T-cell (primary cell): ENCODE measurements at regions not wholly inside any gene's neighbourhood (a gene's known extent, or its start where the extent isn't known, plus 50 kb on each side); places are given as distances from the start of the nearest gene placed in this dataset.

Source experiments
- ATAC-seq, 4 experiments: fragments of 200-7000 bp in 3 of 4; fragments of 150-1000 bp in 1 of 4; cut with Tn5 transposase; replicated peaks in 1 of 4; 1 replicate in 3 of 4; 2 replicates in 1 of 4; pipeline ENCODE4 v1.10.0; 2021; ENCODE audit warnings: moderate library complexity in 3 of 4, mild to moderate bottlenecking in 2 of 4, moderate number of reproducible peaks in 1 of 4
- CTCF ChIA-PET, 2 donors: fragments of 300-600 bp; sonication (Branson Sonifier 250); formaldehyde crosslinking; loops; one replicate each; lab custom pipeline; 2022; ENCODE audit warnings: antibody characterized with exemption in 2 of 2; lab: Charles Lee
- POLR2A ChIA-PET, 2 donors: fragments of 300-600 bp; sonication (Branson Sonifier 250); formaldehyde crosslinking; loops; one replicate each; lab custom pipeline; 2022; ENCODE audit warnings: antibody characterized with exemption in 2 of 2; lab: Charles Lee
- DNase-seq, 35 experiments: peaks; one replicate each; pipeline versions ENCODE4 v3.0.0 to v3.0.0-alpha.2; 2013 to 2023
- H3K27ac ChIP-seq: one replicate; pipeline ENCODE4 v1.5.1; 2013; ENCODE audit warnings: low read length
- H3K27me3 ChIP-seq, 2 experiments: replicated peaks in 1 of 2; 1 replicate in 1 of 2; 2 replicates in 1 of 2; pipeline versions ENCODE4 v1.6.1 to v1.7.0; 2013; ENCODE audit warnings: low read length in 1 of 2, mixed read lengths in 1 of 2; ENCODE audit not compliant: control insufficient read depth in 2 of 2, insufficient read depth in 2 of 2; ENCODE audit errors: extremely low read depth in 1 of 2
- H3K36me3 ChIP-seq, 2 donors: 1 replicate in 1 of 2; 2 replicates in 1 of 2; pipeline versions ENCODE4 v1.6.1 to v1.7.0; 2013; ENCODE audit warnings: low read length in 1 of 2; ENCODE audit not compliant: control insufficient read depth in 2 of 2, insufficient read depth in 1 of 2; ENCODE audit errors: extremely low read depth in 1 of 2
- H3K4me1 ChIP-seq, 2 experiments: 1 replicate in 1 of 2; 2 replicates in 1 of 2; pipeline versions ENCODE4 v1.6.1 to v1.7.0; 2013; ENCODE audit warnings: low read length in 2 of 2, mixed read lengths in 1 of 2; ENCODE audit not compliant: insufficient read depth in 2 of 2, control insufficient read depth in 1 of 2; ENCODE audit errors: extremely low read depth in 1 of 2
- H3K4me3 ChIP-seq, 2 donors: 1 replicate in 1 of 2; 2 replicates in 1 of 2; pipeline versions ENCODE4 v1.5.1 to v1.7.0; 2013; ENCODE audit warnings: mild to moderate bottlenecking in 2 of 2, low read length in 1 of 2, moderate library complexity in 1 of 2; ENCODE audit not compliant: control insufficient read depth in 1 of 2; ENCODE audit errors: extremely low read depth in 1 of 2
- H3K9me3 ChIP-seq: 2 replicates; pipeline ENCODE4 v1.7.0; 2013
- H3K27ac Mint-ChIP-seq, 2 donors: one replicate each; pipeline ENCODE4 v1.8.0; 2020 to 2021; ENCODE audit warnings: mild to moderate bottlenecking in 2 of 2, mixed read lengths in 2 of 2
- H3K27me3 Mint-ChIP-seq, 2 donors: one replicate each; pipeline ENCODE4 v1.8.0; 2021 to 2022; ENCODE audit warnings: mixed read lengths in 2 of 2
- H3K36me3 Mint-ChIP-seq: one replicate; pipeline ENCODE4 v1.8.0; 2021; ENCODE audit warnings: mixed read lengths
- H3K4me1 Mint-ChIP-seq, 3 donors: one replicate each; pipeline ENCODE4 v1.8.0; 2020 to 2022; ENCODE audit warnings: mixed read lengths in 3 of 3, mild to moderate bottlenecking in 1 of 3
- H3K4me3 Mint-ChIP-seq, 3 donors: one replicate each; pipeline ENCODE4 v1.8.0; 2020 to 2022; ENCODE audit warnings: mild to moderate bottlenecking in 3 of 3, mixed read lengths in 3 of 3, moderate library complexity in 3 of 3
- H3K9me3 Mint-ChIP-seq, 3 donors: one replicate each; pipeline ENCODE4 v1.8.0; 2020 to 2022; ENCODE audit warnings: mixed read lengths in 3 of 3
- WGBS: methylation state at CpG from one replicate; pipeline ENCODE4 v1.1.5; 2013; ENCODE audit warnings: missing lambda C conversion rate; ENCODE audit not compliant: insufficient coverage; 5-methylcytosine and 5-hydroxymethylcytosine counted together

DNA sequence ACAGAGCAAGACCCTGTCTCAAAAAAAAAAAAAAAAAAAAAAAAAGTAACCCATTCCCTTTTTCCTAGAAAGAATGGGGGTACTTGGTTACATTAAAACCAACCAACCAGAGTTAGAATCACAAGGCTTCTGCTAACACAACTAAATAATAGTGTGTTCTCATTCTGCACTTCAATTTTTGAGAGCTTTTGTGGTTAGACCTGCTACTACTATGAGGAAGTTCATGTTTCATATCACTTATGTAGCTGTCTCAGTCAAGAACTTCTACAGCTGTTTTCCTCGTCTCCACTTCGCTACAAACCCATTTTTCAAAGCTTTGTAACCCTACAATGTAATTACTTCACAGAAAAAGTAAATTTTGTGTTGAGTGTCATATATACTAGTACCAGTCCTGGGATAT is 58.3 kb downstream of the PDHA2 start:
- CTCF ChIA-PET = interaction anchor here in 1 of 2 donors (0.7 kb wide), 1 partner anchor 21 kb away, joined by 3 read pairs; no protein-coding TSS in a partner anchor
- H3K4me1 Mint-ChIP-seq = no peaks in the 10 kb centered on the region
- no peak overlapping the region for H3K27ac Mint-ChIP-seq
- H3K9me3 Mint-ChIP-seq = peaks cover 0 to 4% (median 4%) of the 10 kb centered on the region in 3 donors
- H3K27me3 Mint-ChIP-seq = no peaks in the 10 kb centered on the region
- no peaks in the 10 kb centered on the region for H3K36me3 Mint-ChIP-seq
- no peak overlapping the region for H3K4me3 Mint-ChIP-seq
- H3K36me3 ChIP-seq = no peaks in the 10 kb centered on the region
- WGBS = no CpG with 5 or more reads among the region's 2 CpGs
- ATAC-seq (no peak), DNase-seq (no peak)
- H3K4me1 ChIP-seq = no peaks in the 10 kb centered on the region
- POLR2A ChIA-PET = no interaction called here
- H3K27ac ChIP-seq = no peak overlapping the region
- H3K27me3 ChIP-seq = no peaks in the 10 kb centered on the region
- H3K9me3 ChIP-seq = no peaks in the 10 kb centered on the region
- no peak overlapping the region for H3K4me3 ChIP-seq

DNA sequence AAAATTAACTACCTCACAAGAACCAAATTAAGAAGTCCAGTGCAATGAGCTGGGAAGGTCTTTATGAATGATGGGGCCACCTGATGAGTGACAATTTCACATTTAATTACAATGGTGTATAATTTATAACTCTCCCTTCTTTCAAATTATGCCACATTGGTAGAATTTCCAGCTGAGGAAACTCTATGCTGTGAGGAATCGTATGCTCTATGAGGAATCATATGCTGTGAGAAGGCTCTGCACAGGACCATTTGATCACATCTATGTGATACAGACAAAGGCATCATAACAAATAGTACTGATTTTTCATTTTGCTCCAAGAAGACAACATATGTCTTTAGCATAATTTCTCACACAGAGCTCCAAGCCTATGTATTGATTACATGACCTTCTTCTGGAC is 69.3 kb downstream of the PDHA2 start:
- Histone ChIP-seq H3K27me3 (no peaks in the 10 kb centered on the region), H3K4me3 (no peak overlapping the region), H3K36me3 (no peaks in the 10 kb centered on the region), H3K4me1 (no peaks in the 10 kb centered on the region), H3K27ac (no peak overlapping the region), H3K9me3 (no peaks in the 10 kb centered on the region)
- Mint-ChIP-seq H3K27ac (no peak overlapping the region), H3K36me3 (no peaks in the 10 kb centered on the region), H3K4me1 (no peaks in the 10 kb centered on the region), H3K4me3 (no peak overlapping the region), H3K9me3 (peaks cover 0 to 5% (median 0%) of the 10 kb centered on the region in 3 donors), H3K27me3 (peaks cover 0 to 3% of the 10 kb centered on the region in 2 donors)
- POLR2A ChIA-PET = no interaction called here
- WGBS = no CpG with 5 or more reads among the region's 1 CpG
- ATAC-seq (no peak), DNase-seq (no peak)
- CTCF ChIA-PET = interaction anchor here in 1 of 2 donors (0.5 kb wide), 1 partner anchor 19 kb away, joined by 3 read pairs; no protein-coding TSS in a partner anchor

DNA sequence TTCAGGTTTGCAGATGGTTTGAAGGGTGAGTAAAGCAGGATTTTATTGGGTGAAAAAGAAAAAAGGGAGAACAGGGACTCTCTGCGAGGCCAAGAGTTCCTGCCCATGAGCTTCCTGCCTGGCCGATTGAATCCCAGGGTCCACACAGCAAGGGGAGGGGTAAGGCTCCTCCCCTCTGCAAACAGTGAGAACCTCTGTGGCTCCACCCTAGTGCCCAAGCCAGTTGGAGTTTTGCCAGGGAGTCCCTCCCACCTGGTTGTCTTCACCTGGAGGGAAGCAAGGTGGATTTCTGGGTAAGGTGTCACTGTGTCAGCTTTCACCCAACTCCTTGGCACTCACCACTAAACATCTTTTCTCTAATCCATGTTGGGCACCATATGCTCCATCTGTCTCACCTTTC is 70.9 kb downstream of the PDHA2 start:
- Histone ChIP-seq H3K27ac (no peak overlapping the region), H3K27me3 (no peaks in the 10 kb centered on the region), H3K4me3 (no peak overlapping the region), H3K36me3 (no peaks in the 10 kb centered on the region), H3K9me3 (no peaks in the 10 kb centered on the region), H3K4me1 (no peaks in the 10 kb centered on the region)
- no peaks in the 10 kb centered on the region for H3K4me1 Mint-ChIP-seq
- H3K9me3 Mint-ChIP-seq = peaks cover 0 to 5% (median 0%) of the 10 kb centered on the region in 3 donors
- H3K4me3 Mint-ChIP-seq = no peak overlapping the region
- no peaks in the 10 kb centered on the region for H3K36me3 Mint-ChIP-seq
- DNase-seq = no peak
- POLR2A ChIA-PET = no interaction called here
- CTCF ChIA-PET = no interaction called here
- WGBS = 81% methylated on average over 2 of the region's 2 CpGs
- H3K27me3 Mint-ChIP-seq = peaks cover 0 to 3% of the 10 kb centered on the region in 2 donors
- no peak for ATAC-seq
- H3K27ac Mint-ChIP-seq = no peak overlapping the region

DNA sequence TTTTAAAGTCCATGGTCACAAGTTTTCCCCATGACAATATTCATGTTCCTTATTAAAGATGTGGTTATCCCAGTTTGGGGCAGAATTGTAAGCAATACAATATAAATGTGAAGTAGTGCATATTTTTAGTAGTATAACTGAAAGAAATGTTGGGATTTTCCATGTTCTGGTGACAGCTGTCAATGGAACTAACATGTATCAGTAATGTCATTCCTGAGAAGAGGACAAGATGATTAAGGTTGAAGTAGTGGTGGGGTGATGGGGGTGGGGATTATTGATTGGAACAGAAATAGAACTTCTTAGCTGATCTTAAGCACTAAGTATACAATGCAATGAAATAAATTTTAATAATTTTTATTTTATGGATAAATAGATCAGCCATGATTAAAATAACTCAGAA is 81.6 kb downstream of the PDHA2 start:
- H3K4me3 Mint-ChIP-seq = no peak overlapping the region

DNA sequence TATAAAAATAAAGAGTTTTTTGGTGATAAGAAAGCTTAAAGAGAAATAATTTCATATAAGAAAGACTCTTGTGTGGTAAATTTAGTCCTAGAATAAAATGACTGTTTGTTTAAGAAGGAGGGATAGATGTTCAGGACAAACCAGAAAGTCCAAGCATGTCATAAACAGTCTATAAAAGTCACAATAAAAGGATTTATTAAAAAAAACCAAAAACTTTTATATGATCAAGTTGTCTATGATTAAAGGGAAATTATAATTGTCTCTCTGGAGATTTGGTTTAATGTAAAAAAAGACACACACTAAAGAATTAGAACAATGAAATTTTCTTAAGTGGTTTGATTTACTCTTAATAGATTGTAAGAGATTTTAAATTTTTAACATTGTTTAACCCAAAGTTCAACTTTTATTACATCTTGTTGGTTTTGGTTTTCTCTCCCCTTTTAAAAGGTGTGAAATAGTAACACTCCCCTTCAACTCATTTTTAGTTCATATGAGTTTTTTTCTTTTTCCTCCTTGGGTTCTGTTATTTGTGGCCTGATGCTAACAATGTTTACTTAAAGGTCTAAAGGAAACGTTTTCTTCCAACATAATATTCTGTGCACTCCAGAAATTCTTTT is 89.7 kb downstream of the PDHA2 start:
- CTCF ChIA-PET = no interaction called here
- Histone ChIP-seq H3K27ac (no peak overlapping the region), H3K4me3 (no peak overlapping the region), H3K36me3 (no peaks in the 10 kb centered on the region), H3K9me3 (no peaks in the 10 kb centered on the region), H3K27me3 (no peaks in the 10 kb centered on the region), H3K4me1 (no peaks in the 10 kb centered on the region)
- Mint-ChIP-seq H3K36me3 (no peaks in the 10 kb centered on the region), H3K27me3 (no peaks in the 10 kb centered on the region), H3K9me3 (peaks cover 5 to 31% (median 22%) of the 10 kb centered on the region in 3 donors), H3K27ac (no peak overlapping the region), H3K4me3 (no peak overlapping the region), H3K4me1 (no peaks in the 10 kb centered on the region)
- DNase-seq = no peak
- no CpG with 5 or more reads among the region's 1 CpG for WGBS
- POLR2A ChIA-PET = no interaction called here
- ATAC-seq = no peak

More for the DNA sequence above, 81.6 kb downstream of the PDHA2 start:
- DNase-seq (no peak), ATAC-seq (no peak)
- Histone ChIP-seq H3K4me3 (no peak overlapping the region), H3K9me3 (no peaks in the 10 kb centered on the region), H3K27ac (no peak overlapping the region), H3K4me1 (no peaks in the 10 kb centered on the region), H3K27me3 (no peaks in the 10 kb centered on the region), H3K36me3 (no peaks in the 10 kb centered on the region)
- ChIA-PET POLR2A (no interaction called here), CTCF (no interaction called here)
- no peaks in the 10 kb centered on the region for H3K27me3 Mint-ChIP-seq
- H3K9me3 Mint-ChIP-seq = peaks cover 0 to 21% (median 15%) of the 10 kb centered on the region in 3 donors
- H3K36me3 Mint-ChIP-seq = no peaks in the 10 kb centered on the region
- H3K4me1 Mint-ChIP-seq = no peaks in the 10 kb centered on the region
- no peak overlapping the region for H3K27ac Mint-ChIP-seq

DNA sequence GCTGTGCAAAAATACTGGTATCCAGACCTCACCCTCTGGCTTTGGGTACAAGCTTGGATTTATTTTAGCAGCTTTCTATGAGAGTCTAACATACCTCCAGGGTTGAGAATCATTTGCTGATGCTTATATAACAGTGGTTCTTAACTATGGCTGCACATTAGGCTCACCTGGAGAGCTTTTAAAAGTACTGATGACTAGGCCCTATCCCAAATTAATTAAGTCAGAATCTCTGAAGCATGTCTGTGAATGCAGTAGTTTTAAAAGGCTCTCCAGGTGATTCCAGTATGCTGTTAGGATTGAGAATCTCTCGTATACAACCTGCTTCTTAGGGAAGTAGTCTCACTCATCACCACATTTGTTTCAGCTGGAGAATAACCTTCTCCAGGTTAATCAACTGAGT is 99.2 kb downstream of the PDHA2 start:
- H3K9me3 Mint-ChIP-seq = no peaks in the 10 kb centered on the region
- POLR2A ChIA-PET = no interaction called here
- Histone ChIP-seq H3K4me3 (no peak overlapping the region), H3K36me3 (no peaks in the 10 kb centered on the region), H3K4me1 (no peaks in the 10 kb centered on the region), H3K27ac (no peak overlapping the region), H3K27me3 (no peaks in the 10 kb centered on the region), H3K9me3 (no peaks in the 10 kb centered on the region)
- ATAC-seq (no peak), DNase-seq (no peak)
- H3K4me1 Mint-ChIP-seq = no peaks in the 10 kb centered on the region
- no peaks in the 10 kb centered on the region for H3K36me3 Mint-ChIP-seq
- CTCF ChIA-PET = no interaction called here
- H3K27me3 Mint-ChIP-seq = no peaks in the 10 kb centered on the region
- no peak overlapping the region for H3K27ac Mint-ChIP-seq
- no CpG with 5 or more reads among the region's 1 CpG for whole genome bisulfite sequencing
- no peak overlapping the region for H3K4me3 Mint-ChIP-seq
